ENCODE measurements at regions not wholly inside any gene's neighbourhood (a gene's known extent, or its start where the extent isn't known, plus 50 kb on each side); places are given as distances from the start of the nearest gene placed in this dataset.

- no peak for TF ChIP-seq CTCF (IDR thresholded peaks at IDR 0.05; ENCODE audit: control extremely low read depth, extremely low read depth, low read depth, missing control alignments)
- no peak for DNase-seq (ENCODE audit: extremely low spot score)
- ChIA-PET POLR2A (no interaction called here), CTCF (interaction anchor here (1.0 kb wide), 1 partner anchor 18 kb away, joined by 3 read pairs; no protein-coding TSS in a partner anchor)
Measured at GRCh38 chr13:65417953-65418352, 1812.2 kb downstream of the PCDH9 start.

- ChIA-PET CTCF (no interaction called here), POLR2A (no interaction called here)
- no peak for DNase-seq (ENCODE audit: extremely low spot score)
- TF ChIP-seq CTCF (IDR thresholded peaks at IDR 0.05; ENCODE audit: control extremely low read depth, extremely low read depth, low read depth, missing control alignments) = no peak
Measured at GRCh38 chr13:65416784-65417183, 1813.4 kb downstream of the PCDH9 start.

- no peak for TF ChIP-seq CTCF (IDR thresholded peaks at IDR 0.05; ENCODE audit: control extremely low read depth, extremely low read depth, low read depth, missing control alignments)
- ChIA-PET POLR2A (no interaction called here), CTCF (no interaction called here)
- DNase-seq (ENCODE audit: extremely low spot score) = no peak
Measured at GRCh38 chr13:65414187-65414586, 1815.9 kb downstream of the PCDH9 start.

- DNase-seq (ENCODE audit: extremely low spot score) = no peak
- no peak for TF ChIP-seq CTCF (IDR thresholded peaks at IDR 0.05; ENCODE audit: control extremely low read depth, extremely low read depth, low read depth, missing control alignments)
- CTCF ChIA-PET = no interaction called here
- POLR2A ChIA-PET = no interaction called here
Measured at GRCh38 chr13:65411521-65411920, 1818.6 kb downstream of the PCDH9 start.

- POLR2A ChIA-PET = no interaction called here
- no peak for DNase-seq (ENCODE audit: extremely low spot score)
- TF ChIP-seq CTCF (IDR thresholded peaks at IDR 0.05; ENCODE audit: control extremely low read depth, extremely low read depth, low read depth, missing control alignments) = no peak
- CTCF ChIA-PET = no interaction called here
Measured at GRCh38 chr13:65410791-65411190, 1819.3 kb downstream of the PCDH9 start.

- ChIA-PET POLR2A (no interaction called here), CTCF (no interaction called here)
- no peak for DNase-seq (ENCODE audit: extremely low spot score)
- no peak for TF ChIP-seq CTCF (IDR thresholded peaks at IDR 0.05; ENCODE audit: control extremely low read depth, extremely low read depth, low read depth, missing control alignments)
Measured at GRCh38 chr13:65401315-65401714, 1828.8 kb downstream of the PCDH9 start.

GRCh38 chr13:65400702-65401101 is 1829.4 kb downstream of the PCDH9 start:
- no peak for TF ChIP-seq CTCF (IDR thresholded peaks at IDR 0.05; ENCODE audit: control extremely low read depth, extremely low read depth, low read depth, missing control alignments)
- POLR2A ChIA-PET = no interaction called here
- no peak for DNase-seq (ENCODE audit: extremely low spot score)
- CTCF ChIA-PET = no interaction called here
